ENCODE measurements at regions not wholly inside any gene's neighbourhood (a gene's known extent, or its start where the extent isn't known, plus 50 kb on each side); places are given as distances from the start of the nearest gene placed in this dataset.
"Not testable (repeated sequence)": the region's sequence is repeated elsewhere in the genome, so short reads cannot be mapped to it uniquely, and the experiment has no call there.

DNA sequence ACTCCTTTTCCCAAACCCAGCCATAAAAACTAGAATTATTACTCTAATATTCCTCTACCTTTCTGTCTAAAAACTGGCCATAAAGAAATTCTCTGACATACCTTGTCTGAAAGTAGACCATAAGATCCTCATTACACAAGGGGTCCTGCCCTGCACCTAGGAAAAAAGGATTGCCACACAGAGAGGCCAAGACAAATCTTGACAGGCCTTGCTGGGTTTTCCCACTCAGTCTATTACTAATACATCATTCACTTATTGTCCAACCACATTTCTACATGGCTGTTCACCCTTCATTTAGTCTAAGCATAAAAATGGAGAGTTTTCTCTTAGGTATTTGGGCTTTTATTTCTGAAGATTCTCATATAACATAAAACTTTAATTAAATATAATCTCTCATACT is 319.8 kb downstream of the PCDH20 start:
- no peak for TF ChIP-seq EP300 (IDR thresholded peaks at IDR 0.05; ENCODE audit: low read depth)
- no peak for TF ChIP-seq POLR2AphosphoS5 (IDR thresholded peaks at IDR 0.05)
- TF ChIP-seq POLR2A (IDR thresholded peaks at IDR 0.05), result no peak
- TF ChIP-seq, protein P1, sequence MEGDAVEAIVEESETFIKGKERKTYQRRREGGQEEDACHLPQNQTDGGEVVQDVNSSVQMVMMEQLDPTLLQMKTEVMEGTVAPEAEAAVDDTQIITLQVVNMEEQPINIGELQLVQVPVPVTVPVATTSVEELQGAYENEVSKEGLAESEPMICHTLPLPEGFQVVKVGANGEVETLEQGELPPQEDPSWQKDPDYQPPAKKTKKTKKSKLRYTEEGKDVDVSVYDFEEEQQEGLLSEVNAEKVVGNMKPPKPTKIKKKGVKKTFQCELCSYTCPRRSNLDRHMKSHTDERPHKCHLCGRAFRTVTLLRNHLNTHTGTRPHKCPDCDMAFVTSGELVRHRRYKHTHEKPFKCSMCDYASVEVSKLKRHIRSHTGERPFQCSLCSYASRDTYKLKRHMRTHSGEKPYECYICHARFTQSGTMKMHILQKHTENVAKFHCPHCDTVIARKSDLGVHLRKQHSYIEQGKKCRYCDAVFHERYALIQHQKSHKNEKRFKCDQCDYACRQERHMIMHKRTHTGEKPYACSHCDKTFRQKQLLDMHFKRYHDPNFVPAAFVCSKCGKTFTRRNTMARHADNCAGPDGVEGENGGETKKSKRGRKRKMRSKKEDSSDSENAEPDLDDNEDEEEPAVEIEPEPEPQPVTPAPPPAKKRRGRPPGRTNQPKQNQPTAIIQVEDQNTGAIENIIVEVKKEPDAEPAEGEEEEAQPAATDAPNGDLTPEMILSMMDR (IDR thresholded peaks at IDR 0.05), result no peak

DNA sequence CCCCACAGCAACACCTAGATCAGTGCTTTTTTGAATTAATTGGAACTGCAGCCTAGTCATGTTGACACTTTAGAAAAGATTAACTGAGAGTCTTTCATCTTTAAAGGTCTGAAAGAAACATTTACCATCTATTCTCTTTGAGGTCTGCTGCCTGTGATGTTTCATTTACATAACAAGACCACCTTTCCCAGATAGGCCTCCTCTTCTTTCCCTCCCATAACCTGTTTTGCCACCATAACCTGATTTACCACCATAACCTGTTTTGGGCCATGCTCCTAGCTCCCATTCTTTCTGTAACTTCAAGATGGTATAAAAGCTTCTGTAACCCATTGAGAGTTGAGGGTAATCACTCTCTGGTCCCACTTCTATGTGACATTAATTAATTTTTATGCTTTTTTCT is 320.8 kb downstream of the PCDH20 start:
- Histone ChIP-seq H3K27me3 (no peaks in the 10 kb centered on the region), H3K4me1 (no peaks in the 10 kb centered on the region), H3K27ac (no peak overlapping the region), H3K9me3 (no peaks in the 10 kb centered on the region), H3K4me3 (no peak overlapping the region), H3K36me3 (no peaks in the 10 kb centered on the region)
- TF ChIP-seq POLR2A (IDR thresholded peaks at IDR 0.05), result no peak
- TF ChIP-seq EP300 (IDR thresholded peaks at IDR 0.05; ENCODE audit: low read depth), result no peak
- TF ChIP-seq, protein P1 (IDR thresholded peaks at IDR 0.05), result no peak
- TF ChIP-seq POLR2AphosphoS5 (IDR thresholded peaks at IDR 0.05), result no peak
- intact Hi-C loops (cut with DNase I; ENCODE audit: low total_unique reads) (no loop called here), in situ Hi-C loops (cut with MboI; ENCODE audit: low pct_ligation_motif_present in 1 of 4, low pct_unique_long_range_greater_than_20kb in 1 of 4, low sequenced_read_pairs in 3 of 4) (no loop called here)
- no peak for DNase-seq

More for the DNA sequence above, 319.8 kb downstream of the PCDH20 start:
- intact Hi-C loops (cut with DNase I; ENCODE audit: low total_unique reads), result no loop called here
- Histone ChIP-seq H3K9me3 (no peaks in the 10 kb centered on the region), H3K4me3 (no peak overlapping the region), H3K27ac (no peak overlapping the region), H3K4me1 (no peaks in the 10 kb centered on the region), H3K27me3 (no peaks in the 10 kb centered on the region), H3K36me3 (no peaks in the 10 kb centered on the region)
- in situ Hi-C loops (cut with MboI; ENCODE audit: low pct_ligation_motif_present in 1 of 4, low pct_unique_long_range_greater_than_20kb in 1 of 4, low sequenced_read_pairs in 3 of 4), result no loop called here
- DNase-seq, result no peak

DNA sequence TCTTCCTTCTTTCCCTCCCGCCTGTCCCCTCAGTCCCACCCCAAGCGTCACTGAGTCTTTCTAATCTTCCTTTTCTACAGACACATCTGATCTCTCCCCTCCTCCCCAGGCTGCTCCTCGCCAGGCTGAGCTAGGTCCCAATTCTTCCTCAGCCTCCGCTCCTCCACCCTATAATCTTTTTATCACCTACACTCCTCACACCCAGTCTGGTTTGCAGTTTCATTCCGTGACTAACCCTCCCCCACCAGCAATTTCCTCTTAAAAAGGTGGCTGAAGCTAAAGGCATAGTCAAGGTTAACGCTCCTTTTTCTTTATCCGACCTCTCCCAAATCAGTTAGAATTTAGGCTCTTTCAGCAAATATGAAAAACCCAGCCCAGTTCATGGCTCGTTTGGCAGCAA is 325.8 kb downstream of the PCDH20 start:
- H3K27me3 ChIP-seq; H3K4me3 ChIP-seq; H3K4me1 ChIP-seq; intact Hi-C loops (cut with DNase I; ENCODE audit: low total_unique reads); H3K9me3 ChIP-seq; H3K36me3 ChIP-seq; in situ Hi-C loops (cut with MboI; ENCODE audit: low pct_ligation_motif_present in 1 of 4, low pct_unique_long_range_greater_than_20kb in 1 of 4, low sequenced_read_pairs in 3 of 4); DNase-seq; H3K27ac ChIP-seq: not testable (repeated sequence)
- 58 to 62% methylated on average over 8 of the region's 8 CpGs for WGBS, 2 donors (ENCODE audit: low coverage in 1 of 2)

DNA sequence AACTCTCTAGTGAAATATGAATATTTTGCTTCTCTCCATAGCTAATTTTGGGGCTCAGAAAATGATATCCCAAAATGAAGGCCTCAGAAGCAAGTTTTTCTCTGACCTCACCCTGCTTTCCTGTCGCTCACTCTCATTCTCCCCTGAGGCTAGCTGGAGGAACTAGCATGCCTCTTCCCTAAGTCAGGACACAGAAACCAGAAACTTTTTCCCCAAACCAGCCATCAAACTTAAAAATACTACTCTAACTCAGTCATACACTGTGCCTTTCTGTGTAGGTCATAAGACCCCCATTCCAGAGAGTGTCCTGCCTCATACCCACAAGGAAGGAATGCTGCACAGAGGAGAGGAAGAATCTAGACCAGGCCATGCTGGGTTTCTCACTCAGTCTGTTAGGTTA is 329.6 kb downstream of the PCDH20 start:
- WGBS, 2 donors (ENCODE audit: low coverage in 1 of 2), result 81% methylated on average over 1 of the region's 1 CpG; no CpG with 5 or more reads in 1 of the 2 donors
- Histone ChIP-seq H3K27me3 (no peaks in the 10 kb centered on the region), H3K4me1 (no peaks in the 10 kb centered on the region), H3K9me3 (no peaks in the 10 kb centered on the region), H3K4me3 (no peak overlapping the region), H3K36me3 (no peaks in the 10 kb centered on the region), H3K27ac (no peak overlapping the region)
- in situ Hi-C loops (cut with MboI; ENCODE audit: low pct_ligation_motif_present in 1 of 4, low pct_unique_long_range_greater_than_20kb in 1 of 4, low sequenced_read_pairs in 3 of 4), result no loop called here
- TF ChIP-seq POLR2A (IDR thresholded peaks at IDR 0.05) (no peak), POLR2AphosphoS5 (IDR thresholded peaks at IDR 0.05) (no peak)
- no peak for DNase-seq
- intact Hi-C loops (cut with DNase I; ENCODE audit: low total_unique reads), result no loop called here

DNA sequence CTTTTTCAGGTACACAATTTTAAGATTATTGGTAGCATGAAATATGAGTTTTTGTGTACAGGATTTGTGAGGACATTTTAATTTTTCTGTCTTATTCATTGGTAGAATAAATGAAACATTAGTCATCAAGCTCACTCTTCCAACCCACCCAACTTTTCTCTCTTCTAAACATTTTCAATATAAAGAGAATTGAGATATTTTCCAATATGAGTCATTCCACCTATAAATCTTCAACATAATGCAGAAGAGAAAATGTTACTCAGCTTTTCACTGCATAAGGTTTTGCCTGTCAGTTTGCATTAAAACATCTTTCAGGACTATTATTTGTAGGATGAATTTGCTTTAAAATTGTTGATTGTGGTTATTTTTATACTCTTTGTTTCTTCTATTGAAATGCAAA is 330.7 kb downstream of the PCDH20 start:
- in situ Hi-C loops (cut with MboI; ENCODE audit: low pct_ligation_motif_present in 1 of 4, low pct_unique_long_range_greater_than_20kb in 1 of 4, low sequenced_read_pairs in 3 of 4) (no loop called here), intact Hi-C loops (cut with DNase I; ENCODE audit: low total_unique reads) (no loop called here)
- Histone ChIP-seq H3K4me3 (no peak overlapping the region), H3K9me3 (no peaks in the 10 kb centered on the region), H3K27me3 (no peaks in the 10 kb centered on the region), H3K36me3 (no peaks in the 10 kb centered on the region), H3K27ac (no peak overlapping the region), H3K4me1 (no peaks in the 10 kb centered on the region)
- TF ChIP-seq, protein P1 (IDR thresholded peaks at IDR 0.05), result no peak
- TF ChIP-seq POLR2A (IDR thresholded peaks at IDR 0.05), result no peak
- TF ChIP-seq POLR2AphosphoS5 (IDR thresholded peaks at IDR 0.05), result no peak
- no peak for TF ChIP-seq EP300 (IDR thresholded peaks at IDR 0.05; ENCODE audit: low read depth)
- DNase-seq, result no peak

Measured in transverse colon (tissue), 4 donors.